ENCODE measurements at regions not wholly inside any gene's neighbourhood (a gene's known extent, or its start where the extent isn't known, plus 50 kb on each side); places are given as distances from the start of the nearest gene placed in this dataset.

GRCh38 chr4:59135248-59135985 is 2025.2 kb upstream of the IGFBP7 start:
- H3K9me3 ChIP-seq (ENCODE audit: insufficient read depth, low read depth, low read length): no peaks in the 10 kb centered on the region
- H3K4me3 ChIP-seq (ENCODE audit: low read length, poor library complexity, severe bottlenecking): no peak overlapping the region
- H3K27me3 ChIP-seq (ENCODE audit: insufficient read depth, low read length, poor library complexity, severe bottlenecking): no peaks in the 10 kb centered on the region
- H3K4me1 ChIP-seq (ENCODE audit: insufficient read depth, low read length, poor library complexity, severe bottlenecking): no peaks in the 10 kb centered on the region
- no peaks in the 10 kb centered on the region for H3F3A ChIP-seq (ENCODE audit: low read depth)
- no peaks in the 10 kb centered on the region for H4K20me1 ChIP-seq (ENCODE audit: insufficient read depth, low read length, poor library complexity, severe bottlenecking)
- TF ChIP-seq, protein P1, sequence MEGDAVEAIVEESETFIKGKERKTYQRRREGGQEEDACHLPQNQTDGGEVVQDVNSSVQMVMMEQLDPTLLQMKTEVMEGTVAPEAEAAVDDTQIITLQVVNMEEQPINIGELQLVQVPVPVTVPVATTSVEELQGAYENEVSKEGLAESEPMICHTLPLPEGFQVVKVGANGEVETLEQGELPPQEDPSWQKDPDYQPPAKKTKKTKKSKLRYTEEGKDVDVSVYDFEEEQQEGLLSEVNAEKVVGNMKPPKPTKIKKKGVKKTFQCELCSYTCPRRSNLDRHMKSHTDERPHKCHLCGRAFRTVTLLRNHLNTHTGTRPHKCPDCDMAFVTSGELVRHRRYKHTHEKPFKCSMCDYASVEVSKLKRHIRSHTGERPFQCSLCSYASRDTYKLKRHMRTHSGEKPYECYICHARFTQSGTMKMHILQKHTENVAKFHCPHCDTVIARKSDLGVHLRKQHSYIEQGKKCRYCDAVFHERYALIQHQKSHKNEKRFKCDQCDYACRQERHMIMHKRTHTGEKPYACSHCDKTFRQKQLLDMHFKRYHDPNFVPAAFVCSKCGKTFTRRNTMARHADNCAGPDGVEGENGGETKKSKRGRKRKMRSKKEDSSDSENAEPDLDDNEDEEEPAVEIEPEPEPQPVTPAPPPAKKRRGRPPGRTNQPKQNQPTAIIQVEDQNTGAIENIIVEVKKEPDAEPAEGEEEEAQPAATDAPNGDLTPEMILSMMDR (conservative IDR thresholded peaks at IDR 0.05; ENCODE audit: low read length): no peak
- no peak for TF ChIP-seq EZH2phosphoT487 (IDR thresholded peaks at IDR 0.05; ENCODE audit: borderline replicate concordance)
- H3K9me2 ChIP-seq (replicated peaks; ENCODE audit: low read depth, low read length): no peaks in the 10 kb centered on the region
- H3K4me2 ChIP-seq (ENCODE audit: low read depth, low read length, poor library complexity, severe bottlenecking): no peak overlapping the region
- no peak overlapping the region for H2AFZ ChIP-seq (ENCODE audit: low read length)
- no peaks in the 10 kb centered on the region for H3K36me3 ChIP-seq (ENCODE audit: insufficient read depth, low read length)
- no peak overlapping the region for H3K9ac ChIP-seq (ENCODE audit: low read depth, low read length, poor library complexity, severe bottlenecking)
- H3K79me2 ChIP-seq (ENCODE audit: insufficient read depth, low read length): no peaks in the 10 kb centered on the region

DNA sequence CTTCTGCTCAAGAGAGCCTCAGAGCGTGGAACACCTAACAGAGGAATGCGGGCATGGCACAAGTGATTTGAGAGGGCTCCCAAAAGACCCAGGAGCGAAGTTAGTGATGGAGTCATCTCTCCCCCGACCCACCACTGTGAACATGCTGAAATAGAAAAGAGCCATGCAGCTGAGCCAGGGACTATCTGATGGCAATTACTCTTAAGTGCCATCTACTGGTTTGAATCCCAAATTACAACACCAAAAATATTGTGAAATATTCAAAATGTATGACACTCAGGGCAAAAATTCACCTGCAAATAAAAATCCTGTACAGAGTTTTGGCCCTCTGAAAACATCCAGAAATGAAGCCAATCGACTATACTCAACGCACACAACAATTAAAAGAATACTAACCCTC is 2038.9 kb upstream of the ADGRL3 start:
- no peaks in the 10 kb centered on the region for H3K79me2 ChIP-seq (ENCODE audit: insufficient read depth, low read length)
- H2AFZ ChIP-seq (ENCODE audit: low read length): no peak overlapping the region
- no peaks in the 10 kb centered on the region for H3K36me3 ChIP-seq (ENCODE audit: insufficient read depth, low read length)
- H3K4me2 ChIP-seq (ENCODE audit: low read depth, low read length, poor library complexity, severe bottlenecking): no peak overlapping the region
- no peak overlapping the region for H3K4me3 ChIP-seq (ENCODE audit: low read length, poor library complexity, severe bottlenecking)
- H3K4me1 ChIP-seq (ENCODE audit: insufficient read depth, low read length, poor library complexity, severe bottlenecking): no peaks in the 10 kb centered on the region
- H3K9ac ChIP-seq (ENCODE audit: low read depth, low read length, poor library complexity, severe bottlenecking): no peak overlapping the region
- no peaks in the 10 kb centered on the region for H3K27me3 ChIP-seq (ENCODE audit: insufficient read depth, low read length, poor library complexity, severe bottlenecking)
- no peaks in the 10 kb centered on the region for H3K9me2 ChIP-seq (replicated peaks; ENCODE audit: low read depth, low read length)
- TF ChIP-seq, protein P1 (conservative IDR thresholded peaks at IDR 0.05; ENCODE audit: low read length): peak; percentile 54
- TF ChIP-seq EZH2phosphoT487 (IDR thresholded peaks at IDR 0.05; ENCODE audit: borderline replicate concordance): no peak
- H4K20me1 ChIP-seq (ENCODE audit: insufficient read depth, low read length, poor library complexity, severe bottlenecking): no peaks in the 10 kb centered on the region
- no peaks in the 10 kb centered on the region for H3F3A ChIP-seq (ENCODE audit: low read depth)
- H3K9me3 ChIP-seq (ENCODE audit: insufficient read depth, low read depth, low read length): no peaks in the 10 kb centered on the region

DNA sequence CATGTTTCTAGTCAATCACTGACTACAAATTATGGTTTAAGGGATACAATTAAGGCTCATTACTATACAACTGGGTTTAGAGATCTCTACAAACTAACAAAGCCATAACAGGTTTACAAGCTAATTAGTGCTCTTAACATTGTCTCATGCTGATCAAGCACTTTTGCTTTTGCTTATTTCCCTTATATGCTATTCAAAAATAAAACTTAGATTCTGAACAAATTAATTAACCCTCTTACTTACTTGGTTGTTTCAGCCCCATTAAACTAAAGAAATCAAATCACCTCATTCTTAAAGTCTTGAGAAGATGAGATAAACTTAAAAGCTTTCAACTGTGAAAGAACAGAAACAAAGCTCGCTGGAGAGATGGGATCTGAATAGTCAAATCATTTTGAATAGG is 2024.5 kb upstream of the ADGRL3 start:
- Histone ChIP-seq H3F3A (ENCODE audit: low read depth) (no peaks in the 10 kb centered on the region), H4K20me1 (ENCODE audit: insufficient read depth, low read length, poor library complexity, severe bottlenecking) (no peaks in the 10 kb centered on the region), H3K9ac (ENCODE audit: low read depth, low read length, poor library complexity, severe bottlenecking) (no peak overlapping the region), H3K36me3 (ENCODE audit: insufficient read depth, low read length) (no peaks in the 10 kb centered on the region), H3K9me3 (ENCODE audit: insufficient read depth, low read depth, low read length) (no peaks in the 10 kb centered on the region), H2AFZ (ENCODE audit: low read length) (no peak overlapping the region), H3K27me3 (ENCODE audit: insufficient read depth, low read length, poor library complexity, severe bottlenecking) (no peaks in the 10 kb centered on the region), H3K9me2 (replicated peaks; ENCODE audit: low read depth, low read length) (no peaks in the 10 kb centered on the region), H3K79me2 (ENCODE audit: insufficient read depth, low read length) (no peaks in the 10 kb centered on the region), H3K4me1 (ENCODE audit: insufficient read depth, low read length, poor library complexity, severe bottlenecking) (no peaks in the 10 kb centered on the region), H3K4me2 (ENCODE audit: low read depth, low read length, poor library complexity, severe bottlenecking) (no peak overlapping the region), H3K4me3 (ENCODE audit: low read length, poor library complexity, severe bottlenecking) (no peak overlapping the region)
- TF ChIP-seq EZH2phosphoT487 (IDR thresholded peaks at IDR 0.05; ENCODE audit: borderline replicate concordance): no peak
- TF ChIP-seq, protein P1 (conservative IDR thresholded peaks at IDR 0.05; ENCODE audit: low read length): no peak
